Activated CD8-positive, alpha-beta T cell treated with anti-CD3 and anti-CD28 coated beads for 36 hours (primary cell): ENCODE measurements at regions not wholly inside any gene's neighbourhood (a gene's known extent, or its start where the extent isn't known, plus 50 kb on each side); places are given as distances from the start of the nearest gene placed in this dataset.

Experiments used
- ATAC-seq: fragments of 200-7000 bp; cut with Tn5 transposase; one replicate; pipeline ENCODE4 v1.10.0; 2021; ENCODE audit warnings: mild to moderate bottlenecking, moderate library complexity
- CTCF ChIA-PET: fragments of 350-600 bp; sonication (Branson Sonifier 250); formaldehyde crosslinking; loops from one replicate; lab custom pipeline; 2021; ENCODE audit warnings: antibody characterized with exemption; lab: Charles Lee
- POLR2A ChIA-PET: fragments of 350-600 bp; sonication (Branson Sonifier 250); formaldehyde crosslinking; loops from one replicate; lab custom pipeline; 2021; ENCODE audit warnings: antibody characterized with exemption; lab: Charles Lee
- DNase-seq: peaks from one replicate; pipeline ENCODE4 v3.0.0-alpha.2; 2020
- H3K27ac Mint-ChIP-seq: one replicate; pipeline ENCODE4 v1.8.0; 2021; ENCODE audit warnings: mild to moderate bottlenecking, mixed read lengths
- H3K27me3 Mint-ChIP-seq: one replicate; pipeline ENCODE4 v1.8.0; 2021; ENCODE audit warnings: mixed read lengths
- H3K36me3 Mint-ChIP-seq: one replicate; pipeline ENCODE4 v1.8.0; 2021; ENCODE audit warnings: low read depth, mixed read lengths
- H3K4me1 Mint-ChIP-seq: one replicate; pipeline ENCODE4 v1.8.0; 2021; ENCODE audit warnings: low read depth, mixed read lengths
- H3K4me3 Mint-ChIP-seq: one replicate; pipeline ENCODE4 v1.8.0; 2021; ENCODE audit warnings: mild to moderate bottlenecking, moderate library complexity, mixed read lengths
- H3K9me3 Mint-ChIP-seq: one replicate; pipeline ENCODE4 v1.8.0; 2021; ENCODE audit warnings: mixed read lengths
- CTCF ChIP-seq: fragments of 200-600 bp; IDR thresholded peaks from one replicate; pipeline ENCODE4 v1.8.0; 2022; ENCODE audit warnings: antibody characterized with exemption, mild to moderate bottlenecking
- intact Hi-C: fragments of 100-400 bp; cut with micrococcal nuclease; formaldehyde crosslinking; loops from one replicate; pipeline ENCODE4 v1.10.0; 2022

GRCh38 chr1:167145965-167146364, 52.1 kb downstream of the STYXL2 start:
- no peak for TF ChIP-seq CTCF
- intact Hi-C loops = no loop called here
- no peaks in the 10 kb centered on the region for H3K4me1 Mint-ChIP-seq
- no peak overlapping the region for H3K4me3 Mint-ChIP-seq
- peaks cover 2% of the 10 kb centered on the region for H3K36me3 Mint-ChIP-seq
- no peak for DNase-seq
- ChIA-PET POLR2A (interaction anchor here (0.6 kb wide), 1 partner anchor 77 kb away, joined by 3 read pairs; no protein-coding TSS in a partner anchor), CTCF (no interaction called here)
- H3K9me3 Mint-ChIP-seq = peaks cover 8% of the 10 kb centered on the region
- H3K27ac Mint-ChIP-seq = no peak overlapping the region
- no peak for ATAC-seq
- peaks cover 15% of the 10 kb centered on the region for H3K27me3 Mint-ChIP-seq

- TF ChIP-seq CTCF = no peak
- CTCF ChIA-PET = interaction anchor here (1.3 kb wide), 1 partner anchor 22 kb away, joined by 5 read pairs; no protein-coding TSS in a partner anchor
- Mint-ChIP-seq H3K4me3 (no peak overlapping the region), H3K27me3 (peaks cover 21% of the 10 kb centered on the region), H3K9me3 (peaks cover 8% of the 10 kb centered on the region), H3K36me3 (peaks cover 2% of the 10 kb centered on the region), H3K27ac (no peak overlapping the region), H3K4me1 (no peaks in the 10 kb centered on the region)
- POLR2A ChIA-PET = interaction anchor here (0.6 to 0.7 kb wide), 2 partner anchors 18 to 76 kb away, joined by 3 to 8 read pairs; no protein-coding TSS in a partner anchor
- no peak for ATAC-seq
- no peak for DNase-seq
- intact Hi-C loops = no loop called here
Observed at GRCh38 chr1:167146903-167147539, 53.1 kb downstream of the STYXL2 start.

GRCh38 chr1:167148421-167148820, 54.5 kb downstream of the STYXL2 start:
- H3K9me3 Mint-ChIP-seq = peaks cover 7% of the 10 kb centered on the region
- no peak for DNase-seq

GRCh38 chr1:167149793-167150491, 56.1 kb downstream of the STYXL2 start:
- no peak for DNase-seq
- CTCF ChIA-PET = interaction anchor here (0.9 to 1.4 kb wide), 4 partner anchors 34 to 118 kb away, joined by 3 to 4 read pairs (median 3); no protein-coding TSS in a partner anchor
- H3K4me3 Mint-ChIP-seq = no peak overlapping the region
- H3K36me3 Mint-ChIP-seq = peaks cover 2% of the 10 kb centered on the region
- no peaks in the 10 kb centered on the region for H3K4me1 Mint-ChIP-seq
- intact Hi-C loops = no loop called here
- peaks cover 22% of the 10 kb centered on the region for H3K27me3 Mint-ChIP-seq
- no peak for TF ChIP-seq CTCF
- ATAC-seq = no peak
- H3K27ac Mint-ChIP-seq = no peak overlapping the region
- POLR2A ChIA-PET = interaction anchor here (0.7 kb wide), 1 partner anchor 20 kb away, joined by 3 read pairs; no protein-coding TSS in a partner anchor
- peaks cover 4% of the 10 kb centered on the region for H3K9me3 Mint-ChIP-seq

More at GRCh38 chr1:167148421-167148820, 54.5 kb downstream of the STYXL2 start:
- intact Hi-C loops = no loop called here
- Mint-ChIP-seq H3K27me3 (peaks cover 22% of the 10 kb centered on the region), H3K4me1 (no peaks in the 10 kb centered on the region), H3K36me3 (peaks cover 2% of the 10 kb centered on the region), H3K27ac (no peak overlapping the region), H3K4me3 (no peak overlapping the region)
- TF ChIP-seq CTCF = no peak
- POLR2A ChIA-PET = no interaction called here
- ATAC-seq = no peak
- CTCF ChIA-PET = interaction anchor here (1.1 to 1.3 kb wide), 4 partner anchors 22 to 89 kb away, joined by 3 to 5 read pairs (median 4); no protein-coding TSS in a partner anchor

GRCh38 chr1:167150492-167150833, 56.6 kb downstream of the STYXL2 start:
- intact Hi-C loops = no loop called here
- Mint-ChIP-seq H3K27me3 (peaks cover 22% of the 10 kb centered on the region), H3K9me3 (peaks cover 4% of the 10 kb centered on the region), H3K27ac (no peak overlapping the region), H3K4me3 (no peak overlapping the region), H3K4me1 (no peaks in the 10 kb centered on the region), H3K36me3 (peaks cover 2% of the 10 kb centered on the region)
- CTCF ChIA-PET = interaction anchor here (0.9 to 1.4 kb wide), 2 partner anchors 70 to 117 kb away, joined by 3 read pairs; no protein-coding TSS in a partner anchor
- TF ChIP-seq CTCF = no peak
- POLR2A ChIA-PET = no interaction called here
- ATAC-seq (no peak), DNase-seq (no peak)
